DOHH2 (cell line): ENCODE measurements at regions not wholly inside any gene's neighbourhood (a gene's known extent, or its start where the extent isn't known, plus 50 kb on each side); places are given as distances from the start of the nearest gene placed in this dataset.

ENCODE experiments used
- H3F3A ChIP-seq: fragments of 200-600 bp; sonication (generic), shearing (Covaris generic); 2 replicates; pipeline ENCODE4 v1.6.0; 2016; ENCODE audit warnings: antibody characterized with exemption, mild to moderate bottlenecking; ENCODE audit not compliant: control insufficient read depth, insufficient read depth
- H3K27ac ChIP-seq: fragments of 200-600 bp; sonication (generic); 2 replicates; pipeline ENCODE4 v1.5.1; 2014; ENCODE audit warnings: low read depth, mild to moderate bottlenecking, low read length, moderate library complexity
- H3K27me3 ChIP-seq: fragments of 200-600 bp; sonication (generic); 2 replicates; pipeline ENCODE4 v1.6.1; 2014; ENCODE audit warnings: mild to moderate bottlenecking, low read length, mixed read lengths; ENCODE audit not compliant: control insufficient read depth
- H3K36me3 ChIP-seq: fragments of 200-600 bp; sonication (generic); 2 replicates; pipeline ENCODE4 v1.6.1; 2014; ENCODE audit warnings: mild to moderate bottlenecking, low read length, moderate library complexity, mixed read lengths; ENCODE audit not compliant: control insufficient read depth
- H3K4me1 ChIP-seq: fragments of 200-600 bp; sonication (generic); 2 replicates; pipeline ENCODE4 v1.6.1; 2014; ENCODE audit warnings: mild to moderate bottlenecking, low read length, mixed read lengths; ENCODE audit not compliant: control insufficient read depth
- H3K4me2 ChIP-seq: fragments of 200-600 bp; sonication (generic); 2 replicates; pipeline ENCODE4 v1.6.0; 2014; ENCODE audit warnings: mild to moderate bottlenecking, low read length, moderate library complexity
- H3K4me3 ChIP-seq: fragments of 200-600 bp; sonication (generic); 2 replicates; pipeline ENCODE4 v1.5.1; 2014; ENCODE audit warnings: mild to moderate bottlenecking, low read length, mixed read lengths
- H3K79me2 ChIP-seq: fragments of 200-600 bp; sonication (generic); 2 replicates; pipeline ENCODE4 v1.6.1; 2014; ENCODE audit warnings: mild to moderate bottlenecking, low read length, mixed read lengths; ENCODE audit not compliant: control insufficient read depth
- H3K9me2 ChIP-seq: fragments of 200-600 bp; sonication (generic); replicated peaks from 2 replicates; pipeline ENCODE4 v1.6.1; 2014; ENCODE audit warnings: mild to moderate bottlenecking, low read length, mixed read lengths; ENCODE audit not compliant: control insufficient read depth
- H3K9me3 ChIP-seq: fragments of 200-600 bp; sonication (generic); 2 replicates; pipeline ENCODE4 v1.6.1; 2014; ENCODE audit warnings: antibody characterized with exemption, low read length, mixed read lengths; ENCODE audit not compliant: control insufficient read depth, insufficient read depth
- H4K20me1 ChIP-seq: fragments of 200-600 bp; sonication (generic); 2 replicates; pipeline ENCODE4 v1.6.0; 2014; ENCODE audit warnings: low read depth, mild to moderate bottlenecking, antibody characterized with exemption, low read length, moderate library complexity; ENCODE audit not compliant: control insufficient read depth, insufficient read depth
- EZH2phosphoT487 ChIP-seq: fragments of 200-600 bp; sonication (generic); IDR thresholded peaks from 2 replicates; pipeline ENCODE4 v1.6.1; 2017; ENCODE audit warnings: borderline replicate concordance, mild to moderate bottlenecking, antibody characterized with exemption, low read length, moderate library complexity, mixed read lengths
- TF ChIP-seq, protein P1 (sequence below): fragments of 200-600 bp; sonication (generic); IDR thresholded peaks from one replicate; pipeline ENCODE4 v1.5.1; 2014; ENCODE audit warnings: antibody characterized with exemption, mild to moderate bottlenecking, low read depth, low read length; ENCODE audit not compliant: poor library complexity, severe bottlenecking

- Histone ChIP-seq H4K20me1 (no peaks in the 10 kb centered on the region), H3K4me2 (no peak overlapping the region), H3F3A (no peaks in the 10 kb centered on the region), H3K79me2 (no peaks in the 10 kb centered on the region), H3K27me3 (no peaks in the 10 kb centered on the region), H3K4me1 (no peaks in the 10 kb centered on the region), H3K9me2 (no peaks in the 10 kb centered on the region), H3K9me3 (no peaks in the 10 kb centered on the region), H3K4me3 (no peak overlapping the region), H3K36me3 (no peaks in the 10 kb centered on the region), H3K27ac (no peak overlapping the region)
- TF ChIP-seq EZH2phosphoT487 = no peak
- TF ChIP-seq, protein P1, sequence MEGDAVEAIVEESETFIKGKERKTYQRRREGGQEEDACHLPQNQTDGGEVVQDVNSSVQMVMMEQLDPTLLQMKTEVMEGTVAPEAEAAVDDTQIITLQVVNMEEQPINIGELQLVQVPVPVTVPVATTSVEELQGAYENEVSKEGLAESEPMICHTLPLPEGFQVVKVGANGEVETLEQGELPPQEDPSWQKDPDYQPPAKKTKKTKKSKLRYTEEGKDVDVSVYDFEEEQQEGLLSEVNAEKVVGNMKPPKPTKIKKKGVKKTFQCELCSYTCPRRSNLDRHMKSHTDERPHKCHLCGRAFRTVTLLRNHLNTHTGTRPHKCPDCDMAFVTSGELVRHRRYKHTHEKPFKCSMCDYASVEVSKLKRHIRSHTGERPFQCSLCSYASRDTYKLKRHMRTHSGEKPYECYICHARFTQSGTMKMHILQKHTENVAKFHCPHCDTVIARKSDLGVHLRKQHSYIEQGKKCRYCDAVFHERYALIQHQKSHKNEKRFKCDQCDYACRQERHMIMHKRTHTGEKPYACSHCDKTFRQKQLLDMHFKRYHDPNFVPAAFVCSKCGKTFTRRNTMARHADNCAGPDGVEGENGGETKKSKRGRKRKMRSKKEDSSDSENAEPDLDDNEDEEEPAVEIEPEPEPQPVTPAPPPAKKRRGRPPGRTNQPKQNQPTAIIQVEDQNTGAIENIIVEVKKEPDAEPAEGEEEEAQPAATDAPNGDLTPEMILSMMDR = no peak
Observed at GRCh38 chr3:117434661-117435412, 725.3 kb downstream of the TUSC7 start.

GRCh38 chr3:117435506-117435905 is 725.9 kb downstream of the TUSC7 start:
- Histone ChIP-seq H3K9me3 (no peaks in the 10 kb centered on the region), H3K27me3 (no peaks in the 10 kb centered on the region), H3K4me3 (no peak overlapping the region), H3K9me2 (no peaks in the 10 kb centered on the region), H3K4me2 (no peak overlapping the region), H3K79me2 (no peaks in the 10 kb centered on the region), H3F3A (no peaks in the 10 kb centered on the region), H3K4me1 (no peaks in the 10 kb centered on the region), H3K27ac (no peak overlapping the region), H4K20me1 (no peaks in the 10 kb centered on the region), H3K36me3 (no peaks in the 10 kb centered on the region)
- TF ChIP-seq, protein P1 = no peak
- TF ChIP-seq EZH2phosphoT487 = no peak

- no peaks in the 10 kb centered on the region for H3F3A ChIP-seq
- no peak overlapping the region for H3K4me3 ChIP-seq
- H3K27ac ChIP-seq = no peak overlapping the region
- H3K4me1 ChIP-seq = no peaks in the 10 kb centered on the region
- H3K9me3 ChIP-seq = no peaks in the 10 kb centered on the region
- no peaks in the 10 kb centered on the region for H3K9me2 ChIP-seq
- no peaks in the 10 kb centered on the region for H4K20me1 ChIP-seq
- H3K36me3 ChIP-seq = no peaks in the 10 kb centered on the region
- H3K27me3 ChIP-seq = no peaks in the 10 kb centered on the region
- no peak overlapping the region for H3K4me2 ChIP-seq
- no peaks in the 10 kb centered on the region for H3K79me2 ChIP-seq
- TF ChIP-seq, protein P1 = no peak
- TF ChIP-seq EZH2phosphoT487 = no peak
Observed at GRCh38 chr3:117439812-117440211, 730.2 kb downstream of the TUSC7 start.
